Activated B cell treated with CpG ODN at 0.5 μM for 24 hours (primary cell): ENCODE measurements at regions not wholly inside any gene's neighbourhood (a gene's known extent, or its start where the extent isn't known, plus 50 kb on each side); places are given as distances from the start of the nearest gene placed in this dataset.

ENCODE experiments used
- ATAC-seq: fragments of 200-7000 bp; cut with Tn5 transposase; one replicate; pipeline ENCODE4 v1.10.0; 2021; ENCODE audit warnings: low read depth, mild to moderate bottlenecking, moderate library complexity
- CTCF ChIA-PET: fragments of 350-600 bp; sonication (Branson Sonifier 250); formaldehyde crosslinking; loops from one replicate; lab custom pipeline; 2021; ENCODE audit warnings: antibody characterized with exemption; lab: Charles Lee
- POLR2A ChIA-PET: fragments of 350-600 bp; sonication (Branson Sonifier 250); formaldehyde crosslinking; loops from one replicate; lab custom pipeline; 2021; ENCODE audit warnings: antibody characterized with exemption; lab: Charles Lee
- DNase-seq: peaks from one replicate; pipeline ENCODE4 v3.0.0; 2022
- H3K27ac Mint-ChIP-seq: one replicate; pipeline ENCODE4 v1.8.0; 2020; ENCODE audit warnings: mixed read lengths
- H3K27me3 Mint-ChIP-seq: one replicate; pipeline ENCODE4 v1.8.0; 2021; ENCODE audit warnings: mixed read lengths
- H3K36me3 Mint-ChIP-seq: one replicate; pipeline ENCODE4 v1.8.0; 2021; ENCODE audit warnings: low read depth, mixed read lengths
- H3K4me1 Mint-ChIP-seq: one replicate; pipeline ENCODE4 v1.8.0; 2021; ENCODE audit warnings: mixed read lengths
- H3K4me3 Mint-ChIP-seq: one replicate; pipeline ENCODE4 v1.8.0; 2020; ENCODE audit warnings: mild to moderate bottlenecking, mixed read lengths
- H3K9me3 Mint-ChIP-seq: one replicate; pipeline ENCODE4 v1.8.0; 2020; ENCODE audit warnings: mixed read lengths
- intact Hi-C: fragments of 100-400 bp; cut with micrococcal nuclease; formaldehyde crosslinking; loops from one replicate; pipeline ENCODE4 v1.15.1; 2024
- TF ChIP-seq, protein P1 (sequence below): fragments of 200-600 bp; IDR thresholded peaks from one replicate; pipeline ENCODE4 v1.8.0; 2022; ENCODE audit warnings: antibody characterized with exemption, mild to moderate bottlenecking

DNA sequence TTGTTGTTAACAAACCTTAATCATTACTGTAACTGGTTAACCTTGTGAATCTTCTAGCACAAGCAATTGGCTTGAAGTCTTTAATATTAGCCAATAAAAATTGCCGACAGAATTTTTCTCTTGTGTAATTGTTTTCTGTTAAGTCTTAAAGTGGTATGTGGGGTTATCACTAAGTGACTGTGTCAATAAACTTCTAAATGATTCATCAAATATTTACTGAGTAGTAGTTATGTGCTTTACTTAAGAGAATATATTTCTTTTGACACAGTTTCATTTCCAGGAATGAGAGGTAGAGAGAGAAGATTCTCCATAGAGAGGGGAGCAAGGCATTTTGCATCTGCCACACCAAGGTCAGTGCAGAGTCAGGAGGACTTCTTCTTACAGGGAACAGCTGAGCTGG lies 2361.6 kb upstream of the AGA start:
- ChIA-PET POLR2A (no interaction called here), CTCF (no interaction called here)
- Mint-ChIP-seq H3K27me3 (no peaks in the 10 kb centered on the region), H3K36me3 (no peaks in the 10 kb centered on the region), H3K9me3 (no peaks in the 10 kb centered on the region), H3K4me3 (no peak overlapping the region), H3K27ac (no peak overlapping the region), H3K4me1 (no peaks in the 10 kb centered on the region)
- DNase-seq (no peak), ATAC-seq (no peak)
- TF ChIP-seq, protein P1, sequence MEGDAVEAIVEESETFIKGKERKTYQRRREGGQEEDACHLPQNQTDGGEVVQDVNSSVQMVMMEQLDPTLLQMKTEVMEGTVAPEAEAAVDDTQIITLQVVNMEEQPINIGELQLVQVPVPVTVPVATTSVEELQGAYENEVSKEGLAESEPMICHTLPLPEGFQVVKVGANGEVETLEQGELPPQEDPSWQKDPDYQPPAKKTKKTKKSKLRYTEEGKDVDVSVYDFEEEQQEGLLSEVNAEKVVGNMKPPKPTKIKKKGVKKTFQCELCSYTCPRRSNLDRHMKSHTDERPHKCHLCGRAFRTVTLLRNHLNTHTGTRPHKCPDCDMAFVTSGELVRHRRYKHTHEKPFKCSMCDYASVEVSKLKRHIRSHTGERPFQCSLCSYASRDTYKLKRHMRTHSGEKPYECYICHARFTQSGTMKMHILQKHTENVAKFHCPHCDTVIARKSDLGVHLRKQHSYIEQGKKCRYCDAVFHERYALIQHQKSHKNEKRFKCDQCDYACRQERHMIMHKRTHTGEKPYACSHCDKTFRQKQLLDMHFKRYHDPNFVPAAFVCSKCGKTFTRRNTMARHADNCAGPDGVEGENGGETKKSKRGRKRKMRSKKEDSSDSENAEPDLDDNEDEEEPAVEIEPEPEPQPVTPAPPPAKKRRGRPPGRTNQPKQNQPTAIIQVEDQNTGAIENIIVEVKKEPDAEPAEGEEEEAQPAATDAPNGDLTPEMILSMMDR: no peak
- intact Hi-C loops: no loop called here

DNA sequence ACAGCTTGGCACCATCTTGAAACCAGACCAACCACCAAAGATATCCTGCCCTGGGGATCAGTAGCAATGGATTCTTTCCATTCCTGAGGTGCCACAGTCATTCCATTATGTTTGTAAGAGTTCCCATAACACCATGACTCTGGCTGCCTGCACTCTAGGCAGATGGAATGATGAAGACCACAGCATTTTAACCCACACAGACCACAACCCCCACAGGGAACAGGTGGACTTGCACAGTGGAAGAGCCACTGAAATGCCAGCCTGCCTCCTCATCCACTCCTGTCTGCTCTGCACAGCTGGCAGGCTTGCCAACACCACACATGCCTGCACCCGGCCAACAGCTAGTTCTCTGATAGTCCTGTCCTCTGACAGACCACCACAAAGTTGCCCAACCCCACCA lies 2362.2 kb upstream of the AGA start:
- Mint-ChIP-seq H3K9me3 (no peaks in the 10 kb centered on the region), H3K36me3 (no peaks in the 10 kb centered on the region), H3K27ac (no peak overlapping the region), H3K4me1 (no peaks in the 10 kb centered on the region), H3K4me3 (no peak overlapping the region), H3K27me3 (no peaks in the 10 kb centered on the region)
- ChIA-PET CTCF (no interaction called here), POLR2A (no interaction called here)
- TF ChIP-seq, protein P1: no peak
- intact Hi-C loops: no loop called here
- no peak for DNase-seq
- ATAC-seq: no peak

DNA sequence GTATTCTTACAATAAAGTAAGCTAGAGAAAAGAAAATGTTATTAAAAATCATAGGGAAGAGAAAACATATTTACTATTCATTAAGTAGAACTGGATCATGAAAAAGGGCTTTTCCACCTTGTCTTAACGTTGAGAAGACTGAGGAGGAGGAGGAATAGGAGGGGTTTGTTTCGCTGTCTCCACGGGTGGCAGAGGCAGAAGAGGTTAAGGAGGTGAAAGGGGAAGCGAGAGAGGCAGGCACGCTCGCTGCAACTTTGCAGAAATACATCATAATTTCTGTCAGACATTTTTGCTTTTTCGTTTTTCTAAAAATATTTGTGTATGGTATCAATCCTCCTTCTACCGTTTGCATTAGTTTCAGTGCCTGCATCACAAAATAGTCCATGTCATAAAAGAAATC lies 2375.1 kb upstream of the AGA start:
- no peaks in the 10 kb centered on the region for H3K4me1 Mint-ChIP-seq

DNA sequence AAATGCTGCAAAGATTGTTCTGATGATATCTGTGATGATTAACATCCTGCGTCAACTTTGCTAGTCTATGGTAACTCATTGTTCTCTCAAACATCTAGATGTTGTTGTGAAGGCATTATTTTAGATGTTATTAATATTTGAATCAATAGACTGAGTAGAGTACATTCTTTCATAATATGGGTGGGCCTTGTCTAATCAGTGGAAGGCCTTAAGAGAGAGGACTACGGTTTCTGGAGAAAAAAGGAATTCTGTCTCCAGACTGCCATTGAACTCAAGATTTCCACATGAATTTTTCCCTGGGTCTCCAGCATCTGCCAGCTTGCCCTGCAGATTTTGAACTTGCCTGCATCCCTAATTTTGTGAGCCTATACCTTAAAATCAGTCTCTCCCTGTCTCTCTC lies 2381.1 kb upstream of the AGA start:
- H3K4me3 Mint-ChIP-seq: no peak overlapping the region

More for the DNA sequence above, 2375.1 kb upstream of the AGA start:
- ChIA-PET CTCF (no interaction called here), POLR2A (no interaction called here)
- Mint-ChIP-seq H3K27me3 (no peaks in the 10 kb centered on the region), H3K36me3 (no peaks in the 10 kb centered on the region), H3K9me3 (peaks cover 2% of the 10 kb centered on the region), H3K4me3 (no peak overlapping the region), H3K27ac (no peak overlapping the region)
- TF ChIP-seq, protein P1: no peak
- ATAC-seq (no peak), DNase-seq (no peak)
- intact Hi-C loops: no loop called here

DNA sequence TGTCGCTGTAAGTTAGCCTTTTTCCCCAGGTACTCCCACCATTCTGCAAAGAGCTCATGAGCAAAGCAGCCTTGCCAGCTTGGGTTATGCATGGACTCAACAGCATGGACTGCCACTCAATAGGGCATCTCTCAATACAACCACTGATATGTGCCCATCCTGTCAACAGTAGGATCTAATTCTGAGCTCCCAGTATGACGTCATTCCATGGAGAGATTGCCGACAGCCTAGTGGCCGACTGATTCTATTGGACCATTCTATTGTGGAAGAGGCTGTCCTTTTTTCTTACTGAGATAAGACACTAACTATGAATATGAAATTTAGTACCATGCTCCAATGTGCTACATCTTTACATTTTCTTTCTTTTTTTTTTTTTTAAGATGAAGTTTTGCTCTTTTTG lies 2389.0 kb upstream of the AGA start:
- Mint-ChIP-seq H3K9me3 (peaks cover 6% of the 10 kb centered on the region), H3K27ac (no peak overlapping the region), H3K36me3 (no peaks in the 10 kb centered on the region), H3K27me3 (no peaks in the 10 kb centered on the region), H3K4me1 (no peaks in the 10 kb centered on the region), H3K4me3 (no peak overlapping the region)
- DNase-seq (no peak), ATAC-seq (no peak)
- CTCF ChIA-PET: no interaction called here
- intact Hi-C loops: no loop called here
- TF ChIP-seq, protein P1: no peak
- POLR2A ChIA-PET: no interaction called here

More for the DNA sequence above, 2381.1 kb upstream of the AGA start:
- ATAC-seq (no peak), DNase-seq (no peak)
- ChIA-PET CTCF (no interaction called here), POLR2A (no interaction called here)
- intact Hi-C loops: no loop called here
- Mint-ChIP-seq H3K9me3 (peaks cover 3% of the 10 kb centered on the region), H3K36me3 (no peaks in the 10 kb centered on the region), H3K27ac (no peak overlapping the region), H3K27me3 (no peaks in the 10 kb centered on the region), H3K4me1 (no peaks in the 10 kb centered on the region)
- TF ChIP-seq, protein P1: no peak
